ENCODE measurements at regions not wholly inside any gene's neighbourhood (a gene's known extent, or its start where the extent isn't known, plus 50 kb on each side); places are given as distances from the start of the nearest gene placed in this dataset.
"Not testable (repeated sequence)": the region's sequence is repeated elsewhere in the genome, so short reads cannot be mapped to it uniquely, and the experiment has no call there.

DNA sequence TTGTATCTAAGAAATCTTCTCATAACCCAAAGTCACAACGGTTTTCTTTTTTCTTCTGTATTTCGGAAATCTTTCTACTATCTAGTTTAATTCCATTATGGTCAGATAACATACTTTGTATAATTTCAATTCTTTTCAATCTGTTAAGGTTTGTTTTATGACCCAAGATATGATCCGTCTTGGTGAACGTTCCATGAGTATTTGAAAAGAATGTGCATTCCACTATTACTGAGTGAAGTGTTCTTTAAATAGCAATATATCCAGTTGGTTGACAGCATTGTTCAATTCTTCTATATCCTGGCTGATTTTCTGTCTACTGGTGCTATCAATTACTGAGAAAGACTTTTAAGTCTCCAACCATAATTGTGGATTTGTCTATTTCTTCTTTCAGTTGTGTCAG lies 414.5 kb downstream of the TNS1 start:
- WGBS, 2 donors: 17 to 28% methylated on average over 4 of the region's 4 CpGs
- Histone ChIP-seq H3K27me3 (ENCODE audit: control insufficient read depth in 1 of 2, insufficient read depth in 2 of 2, low read length in 1 of 2) (no peaks in the 10 kb centered on the region), H3K4me3 (ENCODE audit: low read length in 2 of 2) (no peak overlapping the region), H3K9me3 (ENCODE audit: control insufficient read depth, low read length) (no peaks in the 10 kb centered on the region), H3K4me1 (ENCODE audit: control insufficient read depth in 1 of 2, insufficient read depth in 2 of 2, low read length in 2 of 2) (no peaks in the 10 kb centered on the region), H3K27ac (ENCODE audit: low read depth in 1 of 2, low read length in 2 of 2) (no peak overlapping the region), H3K36me3 (ENCODE audit: control insufficient read depth in 1 of 2, insufficient read depth in 2 of 2, low read length in 1 of 2) (peaks cover 0 to 4% of the 10 kb centered on the region in 2 donors)
- DNase-seq (no peak), ATAC-seq (ENCODE audit: low FRiP score) (no peak)
- intact Hi-C loops (cut with DNase I): no loop called here

GRCh38 chr2:217585362-217585761 lies 417.4 kb downstream of the TNS1 start:
- WGBS, 2 donors: 72 to 81% methylated on average over 3 of the region's 3 CpGs
- intact Hi-C loops (cut with DNase I): no loop called here
- Histone ChIP-seq H3K4me3 (ENCODE audit: low read length in 2 of 2) (no peak overlapping the region), H3K27ac (ENCODE audit: low read depth in 1 of 2, low read length in 2 of 2) (no peak overlapping the region), H3K4me1 (ENCODE audit: control insufficient read depth in 1 of 2, insufficient read depth in 2 of 2, low read length in 2 of 2) (no peaks in the 10 kb centered on the region), H3K9me3 (ENCODE audit: control insufficient read depth, low read length) (no peaks in the 10 kb centered on the region), H3K27me3 (ENCODE audit: control insufficient read depth in 1 of 2, insufficient read depth in 2 of 2, low read length in 1 of 2) (no peaks in the 10 kb centered on the region), H3K36me3 (ENCODE audit: control insufficient read depth in 1 of 2, insufficient read depth in 2 of 2, low read length in 1 of 2) (no peaks in the 10 kb centered on the region)
- DNase-seq (no peak), ATAC-seq (ENCODE audit: low FRiP score) (no peak)

- H3K27ac ChIP-seq (ENCODE audit: low read depth in 1 of 2, low read length in 2 of 2); H3K4me1 ChIP-seq (ENCODE audit: control insufficient read depth in 1 of 2, insufficient read depth in 2 of 2, low read length in 2 of 2); H3K9me3 ChIP-seq (ENCODE audit: control insufficient read depth, low read length); H3K36me3 ChIP-seq (ENCODE audit: control insufficient read depth in 1 of 2, insufficient read depth in 2 of 2, low read length in 1 of 2); H3K4me3 ChIP-seq (ENCODE audit: low read length in 2 of 2); intact Hi-C loops (cut with DNase I); H3K27me3 ChIP-seq (ENCODE audit: control insufficient read depth in 1 of 2, insufficient read depth in 2 of 2, low read length in 1 of 2); DNase-seq; ATAC-seq (ENCODE audit: low FRiP score): not testable (repeated sequence)
- 82 to 87% methylated on average over 1 of the region's 1 CpG for WGBS, 2 donors
These were observed 422.4 kb downstream of the TNS1 start for GRCh38 chr2:217580407-217580806.

DNA sequence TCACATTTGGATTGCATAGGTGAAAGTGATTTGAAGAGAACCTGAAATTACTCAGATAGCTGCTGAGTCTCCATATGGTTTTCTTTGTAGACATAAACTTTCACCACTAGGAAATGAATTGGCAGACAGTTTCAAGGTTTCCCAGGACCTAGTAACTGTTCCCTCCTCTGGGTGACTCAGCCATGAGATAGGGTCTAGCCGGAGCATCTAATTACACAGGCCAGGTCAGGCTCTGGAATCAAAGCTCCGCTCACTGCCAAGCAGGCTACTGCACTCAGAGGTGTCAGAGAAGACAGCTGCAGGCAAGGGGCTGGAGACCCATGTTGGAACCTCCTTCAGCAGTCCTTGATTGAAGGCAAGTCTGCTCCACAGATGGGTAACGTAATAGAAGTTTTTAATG lies 429.2 kb downstream of the TNS1 start:
- intact Hi-C loops (cut with DNase I): no loop called here
- DNase-seq (no peak), ATAC-seq (ENCODE audit: low FRiP score) (no peak)
- Histone ChIP-seq H3K4me1 (ENCODE audit: control insufficient read depth in 1 of 2, insufficient read depth in 2 of 2, low read length in 2 of 2) (no peaks in the 10 kb centered on the region), H3K27me3 (ENCODE audit: control insufficient read depth in 1 of 2, insufficient read depth in 2 of 2, low read length in 1 of 2) (no peaks in the 10 kb centered on the region), H3K9me3 (ENCODE audit: control insufficient read depth, low read length) (no peaks in the 10 kb centered on the region), H3K36me3 (ENCODE audit: control insufficient read depth in 1 of 2, insufficient read depth in 2 of 2, low read length in 1 of 2) (no peaks in the 10 kb centered on the region), H3K4me3 (ENCODE audit: low read length in 2 of 2) (no peak overlapping the region), H3K27ac (ENCODE audit: low read depth in 1 of 2, low read length in 2 of 2) (no peak overlapping the region)
- WGBS, 2 donors: 95 to 96% methylated on average over 3 of the region's 3 CpGs

DNA sequence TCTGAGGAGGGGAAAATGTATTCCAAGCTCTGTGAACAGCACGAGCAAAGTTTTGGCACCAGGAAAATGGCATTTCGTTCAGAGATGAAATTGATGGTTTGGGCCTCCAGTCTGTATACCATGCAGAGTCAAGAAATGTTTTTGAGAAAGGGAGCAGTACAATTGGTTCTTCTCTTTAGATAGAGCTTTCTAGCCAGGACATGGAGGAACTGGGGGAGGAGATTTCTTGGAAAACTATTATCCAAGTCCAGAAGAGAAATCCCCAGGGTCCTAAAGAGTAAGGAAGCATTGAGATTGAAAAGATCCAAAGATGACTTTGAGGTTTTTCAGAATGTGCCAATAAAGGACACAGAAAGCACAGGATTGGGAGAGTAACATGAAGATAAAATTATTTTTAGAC lies 432.4 kb downstream of the TNS1 start:
- Histone ChIP-seq H3K27me3 (ENCODE audit: control insufficient read depth in 1 of 2, insufficient read depth in 2 of 2, low read length in 1 of 2) (no peaks in the 10 kb centered on the region), H3K9me3 (ENCODE audit: control insufficient read depth, low read length) (no peaks in the 10 kb centered on the region), H3K36me3 (ENCODE audit: control insufficient read depth in 1 of 2, insufficient read depth in 2 of 2, low read length in 1 of 2) (no peaks in the 10 kb centered on the region), H3K4me1 (ENCODE audit: control insufficient read depth in 1 of 2, insufficient read depth in 2 of 2, low read length in 2 of 2) (no peaks in the 10 kb centered on the region), H3K4me3 (ENCODE audit: low read length in 2 of 2) (no peak overlapping the region), H3K27ac (ENCODE audit: low read depth in 1 of 2, low read length in 2 of 2) (no peak overlapping the region)
- no peak for ATAC-seq (ENCODE audit: low FRiP score)
- DNase-seq: no peak
- intact Hi-C loops (cut with DNase I): no loop called here
- WGBS, 2 donors: 91% methylated on average over 2 of the region's 2 CpGs

DNA sequence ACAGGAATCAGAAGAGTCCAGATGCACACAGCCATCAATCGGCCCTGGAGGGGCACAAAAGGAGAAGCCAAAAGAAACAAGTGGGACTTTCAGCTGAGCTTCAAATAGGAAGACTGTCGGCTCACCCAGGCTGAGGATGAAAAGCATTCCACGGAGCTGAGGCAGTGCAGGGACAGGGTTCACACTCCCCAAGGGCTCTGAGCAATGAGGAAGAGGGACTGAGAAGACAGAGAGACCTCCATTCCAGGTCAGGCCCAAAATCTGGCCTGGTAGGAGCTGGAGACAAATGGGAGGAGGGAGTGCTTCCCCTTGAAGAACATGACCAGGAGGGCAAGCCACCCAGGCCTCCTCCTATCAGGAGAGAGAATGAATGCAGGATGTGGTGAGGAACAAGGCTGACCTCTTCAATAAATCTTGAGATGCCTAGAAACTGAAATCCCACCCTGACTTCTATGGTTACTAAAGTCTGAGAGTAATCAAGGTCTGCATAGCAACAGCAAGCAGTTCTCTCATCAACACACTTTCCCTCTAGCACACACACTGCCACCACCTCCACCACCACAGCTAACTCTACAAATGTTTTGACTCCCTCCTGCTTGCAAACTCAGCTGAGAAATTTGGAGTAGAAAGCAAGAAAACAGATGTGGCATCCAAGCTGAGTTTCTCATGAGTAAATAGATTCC lies 434.4 kb downstream of the TNS1 start:
- Histone ChIP-seq H3K4me1 (ENCODE audit: control insufficient read depth in 1 of 2, insufficient read depth in 2 of 2, low read length in 2 of 2) (no peaks in the 10 kb centered on the region), H3K36me3 (ENCODE audit: control insufficient read depth in 1 of 2, insufficient read depth in 2 of 2, low read length in 1 of 2) (no peaks in the 10 kb centered on the region), H3K4me3 (ENCODE audit: low read length in 2 of 2) (no peak overlapping the region), H3K27me3 (ENCODE audit: control insufficient read depth in 1 of 2, insufficient read depth in 2 of 2, low read length in 1 of 2) (no peaks in the 10 kb centered on the region), H3K27ac (ENCODE audit: low read depth in 1 of 2, low read length in 2 of 2) (no peak overlapping the region), H3K9me3 (ENCODE audit: control insufficient read depth, low read length) (no peaks in the 10 kb centered on the region)
- no peak for ATAC-seq (ENCODE audit: low FRiP score)
- WGBS, 2 donors: 44 to 52% methylated on average over 3 of the region's 3 CpGs
- intact Hi-C loops (cut with DNase I): no loop called here
- no peak for DNase-seq

DNA sequence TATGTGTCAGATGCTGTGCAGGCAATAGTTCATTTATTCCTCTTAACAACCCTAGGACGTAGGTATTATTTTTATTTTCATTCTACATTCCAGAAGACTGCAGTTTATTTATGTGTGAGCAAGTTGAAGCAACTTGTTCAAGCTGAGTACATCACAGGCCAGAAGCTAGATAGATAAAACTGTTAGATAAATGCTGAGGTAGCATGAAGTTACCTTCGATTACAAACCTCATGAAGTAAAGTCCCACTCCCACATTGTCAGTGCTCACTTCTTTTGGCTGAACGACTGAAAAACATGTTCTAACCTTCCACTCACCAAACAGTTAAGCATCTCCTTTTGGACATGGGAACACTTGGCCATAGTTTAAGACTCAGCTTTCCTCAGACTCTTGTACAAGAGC lies 439.2 kb downstream of the TNS1 start:
- Histone ChIP-seq H3K36me3 (ENCODE audit: control insufficient read depth in 1 of 2, insufficient read depth in 2 of 2, low read length in 1 of 2) (peaks cover 0 to 11% of the 10 kb centered on the region in 2 donors), H3K9me3 (ENCODE audit: control insufficient read depth, low read length) (no peaks in the 10 kb centered on the region), H3K4me1 (ENCODE audit: control insufficient read depth in 1 of 2, insufficient read depth in 2 of 2, low read length in 2 of 2) (no peaks in the 10 kb centered on the region), H3K27ac (ENCODE audit: low read depth in 1 of 2, low read length in 2 of 2) (no peak overlapping the region), H3K27me3 (ENCODE audit: control insufficient read depth in 1 of 2, insufficient read depth in 2 of 2, low read length in 1 of 2) (no peaks in the 10 kb centered on the region), H3K4me3 (ENCODE audit: low read length in 2 of 2) (no peak overlapping the region)
- intact Hi-C loops (cut with DNase I): no loop called here
- DNase-seq: no peak
- ATAC-seq (ENCODE audit: low FRiP score): no peak
- 78 to 82% methylated on average over 3 of the region's 3 CpGs for WGBS, 2 donors

GRCh38 chr2:217562871-217563480 lies 439.8 kb downstream of the TNS1 start:
- no peak overlapping the region for H3K27ac ChIP-seq (ENCODE audit: low read depth in 1 of 2, low read length in 2 of 2)
- DNase-seq (no peak), ATAC-seq (ENCODE audit: low FRiP score) (no peak)
- intact Hi-C loops (cut with DNase I): no loop called here
- WGBS, 2 donors: 96 to 98% methylated on average over 4 of the region's 4 CpGs
- H3K36me3 ChIP-seq (ENCODE audit: control insufficient read depth in 1 of 2, insufficient read depth in 2 of 2, low read length in 1 of 2): peaks cover 0 to 11% of the 10 kb centered on the region in 2 donors
- H3K4me3 ChIP-seq (ENCODE audit: low read length in 2 of 2): no peak overlapping the region
- H3K9me3 ChIP-seq (ENCODE audit: control insufficient read depth, low read length): no peaks in the 10 kb centered on the region
- no peaks in the 10 kb centered on the region for H3K27me3 ChIP-seq (ENCODE audit: control insufficient read depth in 1 of 2, insufficient read depth in 2 of 2, low read length in 1 of 2)
- no peaks in the 10 kb centered on the region for H3K4me1 ChIP-seq (ENCODE audit: control insufficient read depth in 1 of 2, insufficient read depth in 2 of 2, low read length in 2 of 2)

DNA sequence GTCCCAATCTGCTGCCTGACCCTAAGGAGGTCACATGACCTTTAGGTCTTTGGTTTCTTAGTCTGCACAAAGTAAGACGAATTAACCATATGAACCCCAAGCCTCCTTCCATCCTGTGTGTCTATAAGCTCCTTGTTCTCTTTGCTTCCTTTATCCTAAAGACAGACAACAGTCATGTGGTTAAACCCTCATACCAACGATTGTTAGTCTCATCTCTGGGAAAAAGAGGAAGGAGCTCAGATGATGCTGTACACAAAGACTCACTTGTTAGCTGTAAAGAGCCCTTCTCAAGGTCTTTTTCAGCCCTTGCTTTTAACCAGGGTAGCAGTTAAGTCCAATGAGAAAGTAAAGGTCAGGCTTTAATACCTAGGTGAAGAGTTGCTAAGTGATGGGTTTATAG lies 443.7 kb downstream of the TNS1 start:
- H3K36me3 ChIP-seq (ENCODE audit: control insufficient read depth in 1 of 2, insufficient read depth in 2 of 2, low read length in 1 of 2): peaks cover 3 to 18% of the 10 kb centered on the region in 2 donors
- H3K9me3 ChIP-seq (ENCODE audit: control insufficient read depth, low read length): no peaks in the 10 kb centered on the region
- H3K27me3 ChIP-seq (ENCODE audit: control insufficient read depth in 1 of 2, insufficient read depth in 2 of 2, low read length in 1 of 2): no peaks in the 10 kb centered on the region
- no peak overlapping the region for H3K4me3 ChIP-seq (ENCODE audit: low read length in 2 of 2)
- ATAC-seq (ENCODE audit: low FRiP score) (no peak), DNase-seq (no peak)
- no peaks in the 10 kb centered on the region for H3K4me1 ChIP-seq (ENCODE audit: control insufficient read depth in 1 of 2, insufficient read depth in 2 of 2, low read length in 2 of 2)
- WGBS, 2 donors: 83 to 90% methylated on average over 2 of the region's 2 CpGs
- no peak overlapping the region for H3K27ac ChIP-seq (ENCODE audit: low read depth in 1 of 2, low read length in 2 of 2)
- intact Hi-C loops (cut with DNase I): no loop called here

Measured in aorta (tissue), 5 donors.